GM12872 (cell line): ENCODE measurements at regions not wholly inside any gene's neighbourhood (a gene's known extent, or its start where the extent isn't known, plus 50 kb on each side); places are given as distances from the start of the nearest gene placed in this dataset.

Experiments used
- CTCF ChIP-seq: IDR thresholded peaks from 3 replicates; pipeline ENCODE4 v1.5.1; 2011; ENCODE audit warnings: low read depth, mild to moderate bottlenecking, low read length, moderate library complexity; ENCODE audit not compliant: insufficient read depth

GRCh38 chr7:20998309-20998708 is 211.6 kb upstream of the SP8 start:
- TF ChIP-seq CTCF, result no peak

GRCh38 chr7:21011153-21011552 is 224.5 kb upstream of the SP8 start:
- TF ChIP-seq CTCF, result no peak

- TF ChIP-seq CTCF, result no peak
Measured at GRCh38 chr7:21013765-21014539, 227.3 kb upstream of the SP8 start.

GRCh38 chr7:21020667-21021066 is 234.0 kb upstream of the SP8 start:
- TF ChIP-seq CTCF, result no peak

- no peak for TF ChIP-seq CTCF
Measured at GRCh38 chr7:21023841-21024484, 237.3 kb upstream of the SP8 start.

GRCh38 chr7:21024485-21024867 is 237.8 kb upstream of the SP8 start:
- no peak for TF ChIP-seq CTCF

GRCh38 chr7:21028186-21028585 is 241.5 kb upstream of the SP8 start:
- no peak for TF ChIP-seq CTCF
